HFFc6 (cell line): ENCODE measurements at regions not wholly inside any gene's neighbourhood (a gene's known extent, or its start where the extent isn't known, plus 50 kb on each side); places are given as distances from the start of the nearest gene placed in this dataset.

Experiments used
- DNase-seq: peaks from one replicate; pipeline ENCODE4 v3.0.0-alpha.2; 2018
- H3K27ac Mint-ChIP-seq: 2 replicates; pipeline ENCODE4 v1.8.0; 2020; ENCODE audit warnings: mild to moderate bottlenecking, mixed read lengths
- H3K27me3 Mint-ChIP-seq: 2 replicates; pipeline ENCODE4 v1.8.0; 2021; ENCODE audit warnings: mild to moderate bottlenecking, moderate library complexity, mixed read lengths; ENCODE audit not compliant: insufficient read depth
- H3K36me3 Mint-ChIP-seq: 2 replicates; pipeline ENCODE4 v1.8.0; 2021; ENCODE audit warnings: low read depth, mixed read lengths
- H3K4me1 Mint-ChIP-seq: 2 replicates; pipeline ENCODE4 v1.8.0; 2020; ENCODE audit warnings: low read depth, mixed read lengths
- H3K4me3 Mint-ChIP-seq: 2 replicates; pipeline ENCODE4 v1.8.0; 2020; ENCODE audit warnings: mild to moderate bottlenecking, moderate library complexity, mixed read lengths
- H3K9me3 Mint-ChIP-seq: 2 replicates; pipeline ENCODE4 v1.8.0; 2020; ENCODE audit warnings: mild to moderate bottlenecking, mixed read lengths
- CTCF ChIP-seq: fragments of 200-600 bp; sonication (generic); IDR thresholded peaks from 2 replicates; pipeline ENCODE4 v1.5.0; 2021; ENCODE audit warnings: antibody characterized with exemption, mild to moderate bottlenecking

- H3K4me1 Mint-ChIP-seq: peaks cover 5% of the 10 kb centered on the region; the same call in 1 of the 2 replicates
- no peak for TF ChIP-seq CTCF
- H3K36me3 Mint-ChIP-seq: 0 out of 2 replicates have a peak, but pooled peaks cover 5% of the 10 kb centered on the region
- peaks cover 26% of the 10 kb centered on the region; the same call in 1 of the 2 replicates for H3K9me3 Mint-ChIP-seq
- peaks cover 16% of the 10 kb centered on the region; the same call in 1 of the 2 replicates for H3K27me3 Mint-ChIP-seq
- no peak overlapping the region for H3K27ac Mint-ChIP-seq
- H3K4me3 Mint-ChIP-seq: no peak overlapping the region
- no peak for DNase-seq
Observed at GRCh38 chr5:175206669-175207068, 237.3 kb downstream of the DRD1 start.

- H3K9me3 Mint-ChIP-seq: peaks cover 10% of the 10 kb centered on the region; the same call in 1 of the 2 replicates
- 0 out of 2 replicates have a peak, but pooled peaks cover 5% of the 10 kb centered on the region for H3K36me3 Mint-ChIP-seq
- peaks cover 6% of the 10 kb centered on the region; the same call in 1 of the 2 replicates for H3K27me3 Mint-ChIP-seq
- H3K27ac Mint-ChIP-seq: no peak overlapping the region
- H3K4me1 Mint-ChIP-seq: peaks cover 11% of the 10 kb centered on the region; the same call in 1 of the 2 replicates
- DNase-seq: peak; percentile 43
- H3K4me3 Mint-ChIP-seq: no peak overlapping the region
- TF ChIP-seq CTCF: no peak
Observed at GRCh38 chr5:175202463-175203068, 241.4 kb downstream of the DRD1 start.

GRCh38 chr5:175201393-175201792 is 242.6 kb downstream of the DRD1 start:
- no peak overlapping the region for H3K4me3 Mint-ChIP-seq
- no peak overlapping the region for H3K27ac Mint-ChIP-seq
- H3K4me1 Mint-ChIP-seq: peaks cover 12% of the 10 kb centered on the region; the same call in 1 of the 2 replicates
- no peak for TF ChIP-seq CTCF
- H3K9me3 Mint-ChIP-seq: peaks cover 5% of the 10 kb centered on the region; the same call in 1 of the 2 replicates
- no peak for DNase-seq
- 0 out of 2 replicates have a peak, but pooled peaks cover 5% of the 10 kb centered on the region for H3K36me3 Mint-ChIP-seq
- no peaks in the 10 kb centered on the region for H3K27me3 Mint-ChIP-seq

- peaks cover 7% of the 10 kb centered on the region; the same call in 1 of the 2 replicates for H3K4me1 Mint-ChIP-seq
- DNase-seq: peak; percentile 27
- no peak for TF ChIP-seq CTCF
- no peak overlapping the region for H3K4me3 Mint-ChIP-seq
- H3K27me3 Mint-ChIP-seq: no peaks in the 10 kb centered on the region
- H3K9me3 Mint-ChIP-seq: peaks cover 15% of the 10 kb centered on the region
- H3K27ac Mint-ChIP-seq: no peak overlapping the region
- no peaks in the 10 kb centered on the region for H3K36me3 Mint-ChIP-seq
Observed at GRCh38 chr5:175195698-175196656, 248.0 kb downstream of the DRD1 start.

- H3K4me1 Mint-ChIP-seq: no peaks in the 10 kb centered on the region
- peaks cover 10% of the 10 kb centered on the region; the same call in 1 of the 2 replicates for H3K36me3 Mint-ChIP-seq
- H3K4me3 Mint-ChIP-seq: no peak overlapping the region
- no peak for TF ChIP-seq CTCF
- H3K27me3 Mint-ChIP-seq: peaks cover 2% of the 10 kb centered on the region; the same call in 1 of the 2 replicates
- no peak overlapping the region for H3K27ac Mint-ChIP-seq
- no peak for DNase-seq
- peaks cover 38% of the 10 kb centered on the region for H3K9me3 Mint-ChIP-seq
Observed at GRCh38 chr5:175181331-175181730, 262.7 kb downstream of the DRD1 start.
